Erythroblast (primary cell): ENCODE measurements at regions not wholly inside any gene's neighbourhood (a gene's known extent, or its start where the extent isn't known, plus 50 kb on each side); places are given as distances from the start of the nearest gene placed in this dataset.

Source experiments
- GATA1 ChIP-seq: IDR thresholded peaks from 2 replicates; pipeline ENCODE4 v1.6.1; 2011; ENCODE audit warnings: low read depth, mild to moderate bottlenecking, control low read depth, low read length, moderate library complexity
- POLR2A ChIP-seq: IDR thresholded peaks from 2 replicates; pipeline ENCODE4 v1.6.1; 2011; ENCODE audit warnings: mild to moderate bottlenecking, low read length

- TF ChIP-seq POLR2A (no peak), GATA1 (no peak)
Observed at GRCh38 chr12:46892887-46893286, 67.1 kb upstream of the SLC38A4 start.
